ENCODE measurements at regions not wholly inside any gene's neighbourhood (a gene's known extent, or its start where the extent isn't known, plus 50 kb on each side); places are given as distances from the start of the nearest gene placed in this dataset.

GRCh38 chr10:29962166-29962850 lies 97.1 kb downstream of the JCAD start:
- TF ChIP-seq, protein P1, sequence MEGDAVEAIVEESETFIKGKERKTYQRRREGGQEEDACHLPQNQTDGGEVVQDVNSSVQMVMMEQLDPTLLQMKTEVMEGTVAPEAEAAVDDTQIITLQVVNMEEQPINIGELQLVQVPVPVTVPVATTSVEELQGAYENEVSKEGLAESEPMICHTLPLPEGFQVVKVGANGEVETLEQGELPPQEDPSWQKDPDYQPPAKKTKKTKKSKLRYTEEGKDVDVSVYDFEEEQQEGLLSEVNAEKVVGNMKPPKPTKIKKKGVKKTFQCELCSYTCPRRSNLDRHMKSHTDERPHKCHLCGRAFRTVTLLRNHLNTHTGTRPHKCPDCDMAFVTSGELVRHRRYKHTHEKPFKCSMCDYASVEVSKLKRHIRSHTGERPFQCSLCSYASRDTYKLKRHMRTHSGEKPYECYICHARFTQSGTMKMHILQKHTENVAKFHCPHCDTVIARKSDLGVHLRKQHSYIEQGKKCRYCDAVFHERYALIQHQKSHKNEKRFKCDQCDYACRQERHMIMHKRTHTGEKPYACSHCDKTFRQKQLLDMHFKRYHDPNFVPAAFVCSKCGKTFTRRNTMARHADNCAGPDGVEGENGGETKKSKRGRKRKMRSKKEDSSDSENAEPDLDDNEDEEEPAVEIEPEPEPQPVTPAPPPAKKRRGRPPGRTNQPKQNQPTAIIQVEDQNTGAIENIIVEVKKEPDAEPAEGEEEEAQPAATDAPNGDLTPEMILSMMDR (IDR thresholded peaks at IDR 0.05) = no peak
- TF ChIP-seq POLR2A (IDR thresholded peaks at IDR 0.05) = no peak
- no peak for TF ChIP-seq POLR2AphosphoS5 (IDR thresholded peaks at IDR 0.05)
